ENCODE measurements at regions not wholly inside any gene's neighbourhood (a gene's known extent, or its start where the extent isn't known, plus 50 kb on each side); places are given as distances from the start of the nearest gene placed in this dataset.

DNA sequence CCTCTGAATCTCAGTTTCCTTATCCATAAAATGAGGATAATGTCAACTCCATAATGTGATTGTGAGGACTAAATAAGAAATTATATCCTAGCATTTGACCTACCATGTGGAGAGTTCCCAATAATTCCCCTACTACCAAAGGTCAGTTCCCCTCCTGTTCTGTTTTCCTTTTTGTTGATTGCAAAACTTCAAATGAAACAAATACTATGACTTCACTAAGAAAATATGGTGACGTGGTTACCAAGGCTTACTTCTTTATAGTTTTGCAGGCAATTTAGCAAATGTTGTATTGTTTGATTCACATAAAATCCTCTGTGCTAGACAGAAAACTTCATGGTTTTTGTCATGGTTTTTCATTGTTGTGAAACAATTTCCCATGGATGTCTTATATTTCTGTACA lies 153.8 kb upstream of the RORA start:
- TF ChIP-seq, protein P1, sequence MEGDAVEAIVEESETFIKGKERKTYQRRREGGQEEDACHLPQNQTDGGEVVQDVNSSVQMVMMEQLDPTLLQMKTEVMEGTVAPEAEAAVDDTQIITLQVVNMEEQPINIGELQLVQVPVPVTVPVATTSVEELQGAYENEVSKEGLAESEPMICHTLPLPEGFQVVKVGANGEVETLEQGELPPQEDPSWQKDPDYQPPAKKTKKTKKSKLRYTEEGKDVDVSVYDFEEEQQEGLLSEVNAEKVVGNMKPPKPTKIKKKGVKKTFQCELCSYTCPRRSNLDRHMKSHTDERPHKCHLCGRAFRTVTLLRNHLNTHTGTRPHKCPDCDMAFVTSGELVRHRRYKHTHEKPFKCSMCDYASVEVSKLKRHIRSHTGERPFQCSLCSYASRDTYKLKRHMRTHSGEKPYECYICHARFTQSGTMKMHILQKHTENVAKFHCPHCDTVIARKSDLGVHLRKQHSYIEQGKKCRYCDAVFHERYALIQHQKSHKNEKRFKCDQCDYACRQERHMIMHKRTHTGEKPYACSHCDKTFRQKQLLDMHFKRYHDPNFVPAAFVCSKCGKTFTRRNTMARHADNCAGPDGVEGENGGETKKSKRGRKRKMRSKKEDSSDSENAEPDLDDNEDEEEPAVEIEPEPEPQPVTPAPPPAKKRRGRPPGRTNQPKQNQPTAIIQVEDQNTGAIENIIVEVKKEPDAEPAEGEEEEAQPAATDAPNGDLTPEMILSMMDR (conservative IDR thresholded peaks at IDR 0.05; ENCODE audit: low read depth, low read length) = no peak
- no peak for TF ChIP-seq RAD21 (IDR thresholded peaks at IDR 0.05; ENCODE audit: low read length)
- no peak for TF ChIP-seq SMC3 (IDR thresholded peaks at IDR 0.05; ENCODE audit: low read depth, low read length)
- TF ChIP-seq NFE2L2 (IDR thresholded peaks at IDR 0.05; ENCODE audit: low read depth, low read length) = no peak
- no peak for TF ChIP-seq POLR2A (IDR thresholded peaks at IDR 0.05; ENCODE audit: low read depth, low read length)
- TF ChIP-seq CEBPB (IDR thresholded peaks at IDR 0.05; ENCODE audit: low read depth, low read length) = no peak
- TF ChIP-seq MAZ (IDR thresholded peaks at IDR 0.05; ENCODE audit: borderline replicate concordance, low read depth, low read length) = no peak
- no peak for TF ChIP-seq MAFK (IDR thresholded peaks at IDR 0.05; ENCODE audit: low read depth, low read length)
- no peak for TF ChIP-seq FOS (IDR thresholded peaks at IDR 0.05; ENCODE audit: low read depth, low read length)
- TF ChIP-seq RFX5 (IDR thresholded peaks at IDR 0.05; ENCODE audit: low read depth, low read length) = no peak
- TF ChIP-seq RCOR1 (IDR thresholded peaks at IDR 0.05; ENCODE audit: insufficient replicate concordance, low read length) = no peak
- no peak for TF ChIP-seq MXI1 (IDR thresholded peaks at IDR 0.05; ENCODE audit: borderline replicate concordance, low read depth, low read length)
